ENCODE measurements at regions not wholly inside any gene's neighbourhood (a gene's known extent, or its start where the extent isn't known, plus 50 kb on each side); places are given as distances from the start of the nearest gene placed in this dataset.

- DNase-seq (ENCODE audit: low spot score in 2 of 2) = no peak
- H3K9me3 ChIP-seq = no peaks in the 10 kb centered on the region
- intact Hi-C loops (cut with DNase I; ENCODE audit: low total_unique reads) = no loop called here
- no peaks in the 10 kb centered on the region for H3K27me3 ChIP-seq
- H3K36me3 ChIP-seq = no peaks in the 10 kb centered on the region
- no peak for TF ChIP-seq POLR2A (IDR thresholded peaks at IDR 0.05)
- TF ChIP-seq CTCF (IDR thresholded peaks at IDR 0.05) = no peak
- no peak for TF ChIP-seq POLR2AphosphoS5 (IDR thresholded peaks at IDR 0.05)
- no peak overlapping the region for H3K4me3 ChIP-seq
- H3K4me1 ChIP-seq = no peaks in the 10 kb centered on the region
- H3K27ac ChIP-seq = no peak overlapping the region
These were observed 63.7 kb upstream of the TMTC4 start for GRCh38 chr13:100738176-100738855.

- DNase-seq (ENCODE audit: low spot score in 2 of 2) = no peak
- H3K9me3 ChIP-seq = no peaks in the 10 kb centered on the region
- H3K4me3 ChIP-seq = no peak overlapping the region
- H3K4me1 ChIP-seq = no peaks in the 10 kb centered on the region
- intact Hi-C loops (cut with DNase I; ENCODE audit: low total_unique reads) = no loop called here
- no peak for TF ChIP-seq POLR2A (IDR thresholded peaks at IDR 0.05)
- TF ChIP-seq POLR2AphosphoS5 (IDR thresholded peaks at IDR 0.05) = no peak
- no peak for TF ChIP-seq CTCF (IDR thresholded peaks at IDR 0.05)
- H3K27ac ChIP-seq = no peak overlapping the region
- H3K27me3 ChIP-seq = no peaks in the 10 kb centered on the region
- H3K36me3 ChIP-seq = no peaks in the 10 kb centered on the region
These were observed 60.9 kb upstream of the TMTC4 start for GRCh38 chr13:100735494-100735893.

GRCh38 chr13:100734194-100734720, 59.7 kb upstream of the TMTC4 start:
- no peak overlapping the region for H3K4me3 ChIP-seq
- no peaks in the 10 kb centered on the region for H3K4me1 ChIP-seq
- H3K27me3 ChIP-seq = no peaks in the 10 kb centered on the region
- TF ChIP-seq POLR2A (IDR thresholded peaks at IDR 0.05) (no peak), POLR2AphosphoS5 (IDR thresholded peaks at IDR 0.05) (no peak), CTCF (IDR thresholded peaks at IDR 0.05) (no peak)
- intact Hi-C loops (cut with DNase I; ENCODE audit: low total_unique reads) = no loop called here
- H3K27ac ChIP-seq = no peak overlapping the region
- DNase-seq (ENCODE audit: low spot score in 2 of 2) = no peak
- no peaks in the 10 kb centered on the region for H3K9me3 ChIP-seq
- H3K36me3 ChIP-seq = no peaks in the 10 kb centered on the region

- no peak overlapping the region for H3K4me3 ChIP-seq
- intact Hi-C loops (cut with DNase I; ENCODE audit: low total_unique reads) = no loop called here
- no peaks in the 10 kb centered on the region for H3K4me1 ChIP-seq
- peaks cover 0 to 1% of the 10 kb centered on the region in 2 donors for H3K9me3 ChIP-seq
- H3K27me3 ChIP-seq = no peaks in the 10 kb centered on the region
- no peak overlapping the region for H3K27ac ChIP-seq
- no peak for TF ChIP-seq CTCF (IDR thresholded peaks at IDR 0.05)
- no peak for TF ChIP-seq POLR2A (IDR thresholded peaks at IDR 0.05)
- TF ChIP-seq POLR2AphosphoS5 (IDR thresholded peaks at IDR 0.05) = no peak
- no peaks in the 10 kb centered on the region for H3K36me3 ChIP-seq
- no peak for DNase-seq (ENCODE audit: low spot score in 2 of 2)
These were observed 58.7 kb upstream of the TMTC4 start for GRCh38 chr13:100733261-100733660.

- H3K36me3 ChIP-seq = no peaks in the 10 kb centered on the region
- H3K9me3 ChIP-seq = peaks cover 0 to 9% of the 10 kb centered on the region in 2 donors
- no peak overlapping the region for H3K27ac ChIP-seq
- no peaks in the 10 kb centered on the region for H3K4me1 ChIP-seq
- no peaks in the 10 kb centered on the region for H3K27me3 ChIP-seq
- no peak overlapping the region for H3K4me3 ChIP-seq
- TF ChIP-seq POLR2A (IDR thresholded peaks at IDR 0.05) = no peak
- TF ChIP-seq CTCF (IDR thresholded peaks at IDR 0.05) = no peak
- no peak for TF ChIP-seq POLR2AphosphoS5 (IDR thresholded peaks at IDR 0.05)
- intact Hi-C loops (cut with DNase I; ENCODE audit: low total_unique reads) = no loop called here
- no peak for DNase-seq (ENCODE audit: low spot score in 2 of 2)
These were observed 53.6 kb upstream of the TMTC4 start for GRCh38 chr13:100728201-100728600.
